GM23338 (cell line): ENCODE measurements at regions not wholly inside any gene's neighbourhood (a gene's known extent, or its start where the extent isn't known, plus 50 kb on each side); places are given as distances from the start of the nearest gene placed in this dataset.

Experiments used
- ATAC-seq: fragments of 200-7000 bp; cut with Tn5 transposase; 3 replicates; pipeline ENCODE4 v1.9.1; 2020
- DNase-seq: peaks from one replicate; pipeline ENCODE4 v3.0.0-alpha.2; 2015; ENCODE audit warnings: low spot score
- H2AFZ ChIP-seq: fragments of 200-600 bp; sonication (generic); 2 replicates; pipeline ENCODE4 v1.8.0; 2016; ENCODE audit warnings: antibody characterized with exemption, mild to moderate bottlenecking, moderate library complexity
- H3F3A ChIP-seq: fragments of 200-600 bp; sonication (generic); replicated peaks from 2 replicates; pipeline ENCODE4 v1.8.0; 2017; ENCODE audit warnings: antibody characterized with exemption, mixed run types, low read depth
- H3K27ac ChIP-seq: fragments of 200-600 bp; sonication (generic); 2 replicates; pipeline ENCODE4 v1.6.1; 2016; ENCODE audit warnings: low read depth
- H3K27me3 ChIP-seq: fragments of 200-600 bp; sonication (generic); 2 replicates; pipeline ENCODE4 v1.8.0; 2016; ENCODE audit warnings: mild to moderate bottlenecking, mixed run types, moderate library complexity; ENCODE audit not compliant: insufficient read depth
- H3K36me3 ChIP-seq: fragments of 200-600 bp; sonication (generic); 2 replicates; pipeline ENCODE4 v1.8.0; 2016; ENCODE audit warnings: mild to moderate bottlenecking; ENCODE audit not compliant: insufficient read depth
- H3K4me1 ChIP-seq: fragments of 200-600 bp; sonication (generic); 2 replicates; pipeline ENCODE4 v1.8.0; 2016; ENCODE audit warnings: mild to moderate bottlenecking, moderate library complexity; ENCODE audit not compliant: insufficient read depth
- H3K4me2 ChIP-seq: fragments of 200-600 bp; sonication (generic); 2 replicates; pipeline ENCODE4 v1.7.1; 2017; ENCODE audit warnings: mixed run types
- H3K4me3 ChIP-seq: fragments of 200-600 bp; sonication (generic); 2 replicates; pipeline ENCODE4 v1.6.1; 2016; ENCODE audit warnings: mixed run types
- H3K79me2 ChIP-seq: fragments of 200-600 bp; sonication (generic); replicated peaks from 2 replicates; pipeline ENCODE4 v1.8.0; 2017; ENCODE audit warnings: mild to moderate bottlenecking; ENCODE audit not compliant: insufficient read depth
- H3K9me2 ChIP-seq: fragments of 200-600 bp; sonication (generic); 2 replicates; pipeline ENCODE4 v1.8.0; 2017; ENCODE audit not compliant: insufficient read depth
- H4K20me1 ChIP-seq: fragments of 200-600 bp; sonication (generic); replicated peaks from 2 replicates; pipeline ENCODE4 v1.8.0; 2017; ENCODE audit warnings: mild to moderate bottlenecking; ENCODE audit not compliant: insufficient read depth
- H3K27ac Mint-ChIP-seq: 2 replicates; pipeline ENCODE4 v1.8.0; 2020; ENCODE audit warnings: inconsistent platforms, mild to moderate bottlenecking, moderate library complexity, mixed read lengths
- H3K27me3 Mint-ChIP-seq: 3 replicates; pipeline ENCODE4 v1.8.0; 2022; ENCODE audit warnings: low read depth, mild to moderate bottlenecking, moderate library complexity, mixed read lengths, inconsistent platforms; ENCODE audit not compliant: insufficient read depth, poor library complexity
- H3K36me3 Mint-ChIP-seq: 3 replicates; pipeline ENCODE4 v1.8.0; 2021; ENCODE audit warnings: low read depth, mild to moderate bottlenecking, inconsistent platforms, moderate library complexity, mixed read lengths
- H3K4me1 Mint-ChIP-seq: 3 replicates; pipeline ENCODE4 v1.8.0; 2020; ENCODE audit warnings: mild to moderate bottlenecking, inconsistent platforms, mixed read lengths
- H3K4me3 Mint-ChIP-seq: 3 replicates; pipeline ENCODE4 v1.8.0; 2021; ENCODE audit warnings: moderate library complexity, mild to moderate bottlenecking, inconsistent platforms, mixed read lengths
- H3K9me3 Mint-ChIP-seq: 3 replicates; pipeline ENCODE4 v1.8.0; 2020; ENCODE audit warnings: moderate library complexity, mild to moderate bottlenecking, inconsistent platforms, mixed read lengths
- CREB1 ChIP-seq: fragments of 250-450 bp; sonication (Bioruptor Pico); IDR thresholded peaks from 2 replicates; pipeline ENCODE4 v1.5.0; 2020; ENCODE audit warnings: low read depth, mild to moderate bottlenecking, moderate library complexity
- EZH2phosphoT487 ChIP-seq: fragments of 200-600 bp; sonication (generic); IDR thresholded peaks from one replicate; pipeline ENCODE4 v1.8.1; 2018; ENCODE audit warnings: antibody characterized with exemption; ENCODE audit not compliant: unreplicated experiment
- JUNB ChIP-seq: IDR thresholded peaks from one replicate; pipeline ENCODE4 v1.6.1; 2016; ENCODE audit warnings: antibody characterized with exemption; ENCODE audit not compliant: unreplicated experiment
- NANOG ChIP-seq: IDR thresholded peaks from 2 replicates; pipeline ENCODE4 v1.6.1; 2016; ENCODE audit warnings: antibody characterized with exemption, borderline replicate concordance
- POLR2AphosphoS5 ChIP-seq: IDR thresholded peaks from 2 replicates; pipeline ENCODE4 v1.6.1; 2016; ENCODE audit warnings: antibody characterized with exemption, low read depth
- REST ChIP-seq: IDR thresholded peaks from one replicate; pipeline ENCODE4 v1.6.1; 2018; ENCODE audit warnings: antibody characterized with exemption; ENCODE audit not compliant: unreplicated experiment
- STAT1 ChIP-seq: IDR thresholded peaks from one replicate; pipeline ENCODE4 v1.6.1; 2016; ENCODE audit warnings: antibody characterized with exemption; ENCODE audit not compliant: unreplicated experiment
- ZNF114 ChIP-seq: fragments of 250-450 bp; sonication (Bioruptor Pico); IDR thresholded peaks from 2 replicates; pipeline ENCODE4 v1.5.0; 2020; ENCODE audit warnings: mild to moderate bottlenecking, moderate library complexity
- ZNF462 ChIP-seq: fragments of 250-450 bp; sonication (Bioruptor Pico); IDR thresholded peaks from 2 replicates; pipeline ENCODE4 v1.5.0; 2020; ENCODE audit warnings: mild to moderate bottlenecking, moderate library complexity
- TF ChIP-seq, protein P1 (sequence below): IDR thresholded peaks from 2 replicates; pipeline ENCODE4 v1.6.1; 2016; ENCODE audit warnings: antibody characterized with exemption

GRCh38 chr1:199264911-199265310 is 626.1 kb downstream of the PTPRC start:
- Mint-ChIP-seq H3K27me3 (peaks cover 2% of the 10 kb centered on the region), H3K9me3 (no peaks in the 10 kb centered on the region), H3K4me1 (no peaks in the 10 kb centered on the region), H3K4me3 (no peak overlapping the region), H3K36me3 (no peaks in the 10 kb centered on the region), H3K27ac (no peak overlapping the region)
- Histone ChIP-seq H3K4me3 (no peak overlapping the region), H3K79me2 (no peaks in the 10 kb centered on the region), H3K9me2 (peaks cover 8% of the 10 kb centered on the region; the same call in 1 of the 2 replicates), H3K27ac (no peak overlapping the region), H3K4me2 (no peak overlapping the region), H3K4me1 (no peaks in the 10 kb centered on the region), H3K27me3 (no peaks in the 10 kb centered on the region), H3K36me3 (no peaks in the 10 kb centered on the region), H2AFZ (no peak overlapping the region), H4K20me1 (no peaks in the 10 kb centered on the region), H3F3A (no peaks in the 10 kb centered on the region)
- no peak for TF ChIP-seq REST
- TF ChIP-seq EZH2phosphoT487 = no peak
- TF ChIP-seq POLR2AphosphoS5 = no peak
- no peak for TF ChIP-seq STAT1
- TF ChIP-seq CREB1 (CRISPR knock-in tag) = no peak
- TF ChIP-seq JUNB = no peak
- TF ChIP-seq ZNF462 = no peak
- TF ChIP-seq, protein P1, sequence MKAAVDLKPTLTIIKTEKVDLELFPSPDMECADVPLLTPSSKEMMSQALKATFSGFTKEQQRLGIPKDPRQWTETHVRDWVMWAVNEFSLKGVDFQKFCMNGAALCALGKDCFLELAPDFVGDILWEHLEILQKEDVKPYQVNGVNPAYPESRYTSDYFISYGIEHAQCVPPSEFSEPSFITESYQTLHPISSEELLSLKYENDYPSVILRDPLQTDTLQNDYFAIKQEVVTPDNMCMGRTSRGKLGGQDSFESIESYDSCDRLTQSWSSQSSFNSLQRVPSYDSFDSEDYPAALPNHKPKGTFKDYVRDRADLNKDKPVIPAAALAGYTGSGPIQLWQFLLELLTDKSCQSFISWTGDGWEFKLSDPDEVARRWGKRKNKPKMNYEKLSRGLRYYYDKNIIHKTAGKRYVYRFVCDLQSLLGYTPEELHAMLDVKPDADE = no peak
- no peak for TF ChIP-seq ZNF114 (CRISPR knock-in tag)
- no peak for TF ChIP-seq NANOG
- no peak for ATAC-seq
- no peak for DNase-seq
